Fibroblast of lung (primary cell): ENCODE measurements at regions not wholly inside any gene's neighbourhood (a gene's known extent, or its start where the extent isn't known, plus 50 kb on each side); places are given as distances from the start of the nearest gene placed in this dataset.

Experiments used
- EZH2 ChIP-seq: IDR thresholded peaks from 2 replicates; pipeline ENCODE4 v1.5.1; 2012; ENCODE audit warnings: low read length, control low read depth, mild to moderate bottlenecking; ENCODE audit errors: missing control alignments
- TF ChIP-seq, protein P1 (sequence below), 2 donors: IDR thresholded peaks in 1 of 2; conservative IDR thresholded peaks in 1 of 2; 1 replicate in 1 of 2; 2 replicates in 1 of 2; pipeline ENCODE4 v1.5.1; 2011 to 2012; ENCODE audit warnings: low read length in 2 of 2, control low read depth in 1 of 2, inconsistent platforms in 1 of 2, low read depth in 1 of 2, mild to moderate bottlenecking in 1 of 2

GRCh38 chr2:221111739-221112138 is 460.4 kb downstream of the EPHA4 start:
- TF ChIP-seq, protein P1, sequence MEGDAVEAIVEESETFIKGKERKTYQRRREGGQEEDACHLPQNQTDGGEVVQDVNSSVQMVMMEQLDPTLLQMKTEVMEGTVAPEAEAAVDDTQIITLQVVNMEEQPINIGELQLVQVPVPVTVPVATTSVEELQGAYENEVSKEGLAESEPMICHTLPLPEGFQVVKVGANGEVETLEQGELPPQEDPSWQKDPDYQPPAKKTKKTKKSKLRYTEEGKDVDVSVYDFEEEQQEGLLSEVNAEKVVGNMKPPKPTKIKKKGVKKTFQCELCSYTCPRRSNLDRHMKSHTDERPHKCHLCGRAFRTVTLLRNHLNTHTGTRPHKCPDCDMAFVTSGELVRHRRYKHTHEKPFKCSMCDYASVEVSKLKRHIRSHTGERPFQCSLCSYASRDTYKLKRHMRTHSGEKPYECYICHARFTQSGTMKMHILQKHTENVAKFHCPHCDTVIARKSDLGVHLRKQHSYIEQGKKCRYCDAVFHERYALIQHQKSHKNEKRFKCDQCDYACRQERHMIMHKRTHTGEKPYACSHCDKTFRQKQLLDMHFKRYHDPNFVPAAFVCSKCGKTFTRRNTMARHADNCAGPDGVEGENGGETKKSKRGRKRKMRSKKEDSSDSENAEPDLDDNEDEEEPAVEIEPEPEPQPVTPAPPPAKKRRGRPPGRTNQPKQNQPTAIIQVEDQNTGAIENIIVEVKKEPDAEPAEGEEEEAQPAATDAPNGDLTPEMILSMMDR (conservative IDR thresholded peaks at IDR 0.05 in 1 of 2, IDR thresholded peaks at IDR 0.05 in 1 of 2; ENCODE audit: low read depth in 1 of 2, low read length in 2 of 2): no peak
- TF ChIP-seq EZH2: no peak
